ENCODE measurements at regions not wholly inside any gene's neighbourhood (a gene's known extent, or its start where the extent isn't known, plus 50 kb on each side); places are given as distances from the start of the nearest gene placed in this dataset.

DNA sequence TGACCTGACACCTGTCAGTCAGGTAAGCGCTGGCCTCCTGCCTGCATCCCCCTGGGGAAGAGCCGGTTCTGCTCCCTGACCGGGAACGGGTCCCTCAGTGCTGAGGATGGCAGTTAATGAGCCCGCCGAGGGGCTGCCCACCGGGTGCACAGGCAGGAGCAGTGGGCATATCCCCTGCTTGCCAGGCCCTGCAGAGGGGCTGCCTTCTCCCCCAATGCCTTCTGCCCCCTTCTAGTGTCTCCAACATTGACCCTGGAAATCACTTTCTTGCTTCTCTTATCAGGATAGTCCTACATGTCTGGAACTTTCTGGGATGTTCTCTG, 388.5 kb downstream of the SEC14L1 start:
- no peak for TF ChIP-seq REST (IDR thresholded peaks at IDR 0.05)
- TF ChIP-seq SP1 (IDR thresholded peaks at IDR 0.05), result no peak
- TF ChIP-seq FOXA1 (IDR thresholded peaks at IDR 0.05), result no peak
- no peak for TF ChIP-seq GABPA (IDR thresholded peaks at IDR 0.05 in 1 of 2, conservative IDR thresholded peaks at IDR 0.05 in 1 of 2)
- TF ChIP-seq EGR1 (IDR thresholded peaks at IDR 0.05; ENCODE audit: low read depth in 2 of 2), result no peak
- TF ChIP-seq MAX (IDR thresholded peaks at IDR 0.05), result no peak
- no peak for TF ChIP-seq CTCF (IDR thresholded peaks at IDR 0.05; ENCODE audit: low read depth, low read length, missing input control)
- no peak for TF ChIP-seq ZBTB33 (IDR thresholded peaks at IDR 0.05)
- no peak for TF ChIP-seq RAD21 (IDR thresholded peaks at IDR 0.05)
- no peak for TF ChIP-seq HNF4A (conservative IDR thresholded peaks at IDR 0.05)
- TF ChIP-seq JUND (IDR thresholded peaks at IDR 0.05), result no peak
- DNase-seq (ENCODE audit: low spot score), result no peak
- no peaks in the 10 kb centered on the region for H3K9me3 ChIP-seq (ENCODE audit: control insufficient read depth in 4 of 4, low read length in 3 of 4)
- peaks cover 0 to 8% (median 1%) of the 10 kb centered on the region in 4 donors for H3K27me3 ChIP-seq (ENCODE audit: control insufficient read depth in 4 of 4, insufficient read depth in 4 of 4, low read length in 3 of 4)
- WGBS, result 20% methylated on average over 7 of the region's 7 CpGs
- no peak overlapping the region for H3K27ac ChIP-seq (ENCODE audit: low read depth in 1 of 2, low read length in 2 of 2)
- H3K4me1 ChIP-seq (ENCODE audit: control insufficient read depth in 4 of 4, insufficient read depth in 4 of 4, low read length in 3 of 4), result peaks cover 0 to 4% (median 0%) of the 10 kb centered on the region in 4 donors
- no peak overlapping the region for H3K4me3 ChIP-seq (ENCODE audit: low read depth in 1 of 3, low read length in 3 of 3)
- no peak overlapping the region for H3K9ac ChIP-seq (ENCODE audit: low read depth in 1 of 2, low read length in 2 of 2)
- H3K36me3 ChIP-seq (ENCODE audit: control insufficient read depth in 4 of 4, insufficient read depth in 3 of 4, low read depth in 1 of 4, low read length in 3 of 4), result no peaks in the 10 kb centered on the region

DNA sequence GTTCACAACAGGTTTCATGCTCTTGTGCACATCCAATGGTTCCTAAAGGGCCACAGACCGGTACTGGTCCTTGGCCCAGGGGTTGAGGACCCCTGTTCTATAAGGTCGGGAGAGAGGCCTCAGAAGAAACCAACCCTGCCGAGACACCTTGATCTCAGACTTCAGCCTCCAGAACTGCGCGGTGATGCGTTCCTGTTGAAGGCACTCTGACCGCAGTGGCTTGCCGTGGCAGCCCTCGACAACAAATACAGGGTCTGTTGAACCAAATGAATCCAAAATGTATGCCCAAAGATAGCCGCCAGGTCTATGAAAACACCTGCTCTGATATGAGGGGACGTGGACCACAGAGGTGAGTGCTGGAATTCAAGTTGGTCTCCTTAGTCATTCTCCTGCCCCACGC, 389.8 kb downstream of the SEC14L1 start:
- Histone ChIP-seq H3K9me3 (ENCODE audit: control insufficient read depth in 4 of 4, low read length in 3 of 4) (no peaks in the 10 kb centered on the region), H3K4me3 (ENCODE audit: low read depth in 1 of 3, low read length in 3 of 3) (no peak overlapping the region), H3K4me1 (ENCODE audit: control insufficient read depth in 4 of 4, insufficient read depth in 4 of 4, low read length in 3 of 4) (peaks cover 0 to 4% (median 0%) of the 10 kb centered on the region in 4 donors), H3K27ac (ENCODE audit: low read depth in 1 of 2, low read length in 2 of 2) (no peak overlapping the region), H3K9ac (ENCODE audit: low read depth in 1 of 2, low read length in 2 of 2) (no peak overlapping the region), H3K27me3 (ENCODE audit: control insufficient read depth in 4 of 4, insufficient read depth in 4 of 4, low read length in 3 of 4) (peaks cover 0 to 8% (median 1%) of the 10 kb centered on the region in 4 donors), H3K36me3 (ENCODE audit: control insufficient read depth in 4 of 4, insufficient read depth in 3 of 4, low read depth in 1 of 4, low read length in 3 of 4) (no peaks in the 10 kb centered on the region)
- DNase-seq (ENCODE audit: low spot score), result no peak
- TF ChIP-seq SP1 (IDR thresholded peaks at IDR 0.05) (no peak), FOXA2 (IDR thresholded peaks at IDR 0.05) (no peak), RXRA (IDR thresholded peaks at IDR 0.05) (no peak), JUND (IDR thresholded peaks at IDR 0.05) (no peak), HNF4A (conservative IDR thresholded peaks at IDR 0.05) (no peak), ZBTB33 (IDR thresholded peaks at IDR 0.05) (no peak), HNF4G (IDR thresholded peaks at IDR 0.05) (no peak), CTCF (IDR thresholded peaks at IDR 0.05; ENCODE audit: low read depth, low read length, missing input control) (no peak), EGR1 (IDR thresholded peaks at IDR 0.05; ENCODE audit: low read depth in 2 of 2) (no peak)
- TF ChIP-seq, protein P1, sequence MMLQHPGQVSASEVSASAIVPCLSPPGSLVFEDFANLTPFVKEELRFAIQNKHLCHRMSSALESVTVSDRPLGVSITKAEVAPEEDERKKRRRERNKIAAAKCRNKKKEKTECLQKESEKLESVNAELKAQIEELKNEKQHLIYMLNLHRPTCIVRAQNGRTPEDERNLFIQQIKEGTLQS (IDR thresholded peaks at IDR 0.05), result no peak
- 91% methylated on average over 12 of the region's 12 CpGs for WGBS

Data from liver (tissue), 8 donors.